Activated naive CD4-positive, alpha-beta T cell treated with anti-CD3 and anti-CD28 coated beads, Interleukin-2, amount 50 U/mL, for 72 hours (primary cell): ENCODE measurements at regions not wholly inside any gene's neighbourhood (a gene's known extent, or its start where the extent isn't known, plus 50 kb on each side); places are given as distances from the start of the nearest gene placed in this dataset.

Experiments
- ATAC-seq, 2 donors: fragments of 150-1000 bp; cut with Tn5 transposase; 2 replicates each; pipeline ENCODE4 v1.10.0; 2021; ENCODE audit warnings: mild to moderate bottlenecking in 2 of 2, moderate library complexity in 2 of 2
- DNase-seq, 2 donors: peaks; one replicate each; pipeline ENCODE4 v3.0.0; 2021 to 2022; ENCODE audit warnings: low spot score in 2 of 2
- H3K27ac Mint-ChIP-seq, 2 donors: one replicate each; pipeline ENCODE4 v1.8.0; 2022; ENCODE audit warnings: mild to moderate bottlenecking in 2 of 2, mixed read lengths in 2 of 2
- H3K36me3 Mint-ChIP-seq, 2 donors: one replicate each; pipeline ENCODE4 v1.8.0; 2022; ENCODE audit warnings: mixed read lengths in 2 of 2
- H3K9me3 Mint-ChIP-seq, 2 donors: one replicate each; pipeline ENCODE4 v1.8.0; 2022; ENCODE audit warnings: mixed read lengths in 2 of 2

- no peak for ATAC-seq
- Mint-ChIP-seq H3K9me3 (peaks cover 4 to 7% of the 10 kb centered on the region in 2 donors), H3K27ac (no peak overlapping the region), H3K36me3 (no peaks in the 10 kb centered on the region)
- no peak for DNase-seq
Measured at GRCh38 chr1:14529475-14529874, 69.0 kb upstream of the KAZN start.

- no peak for DNase-seq
- no peak overlapping the region for H3K27ac Mint-ChIP-seq
- no peak for ATAC-seq
- peaks cover 4 to 7% of the 10 kb centered on the region in 2 donors for H3K9me3 Mint-ChIP-seq
- no peaks in the 10 kb centered on the region for H3K36me3 Mint-ChIP-seq
Measured at GRCh38 chr1:14531519-14531918, 67.0 kb upstream of the KAZN start.

- no peaks in the 10 kb centered on the region for H3K36me3 Mint-ChIP-seq
- no peak for ATAC-seq
- H3K27ac Mint-ChIP-seq, result no peak overlapping the region
- no peaks in the 10 kb centered on the region for H3K9me3 Mint-ChIP-seq
- DNase-seq, result no peak
Measured at GRCh38 chr1:14535619-14536355, 62.7 kb upstream of the KAZN start.

GRCh38 chr1:14538335-14538734, 60.1 kb upstream of the KAZN start:
- no peak for DNase-seq
- ATAC-seq, result no peak
- no peak overlapping the region for H3K27ac Mint-ChIP-seq
- H3K9me3 Mint-ChIP-seq, result no peaks in the 10 kb centered on the region
- no peaks in the 10 kb centered on the region for H3K36me3 Mint-ChIP-seq

- DNase-seq (no peak), ATAC-seq (no peak)
- Mint-ChIP-seq H3K9me3 (no peaks in the 10 kb centered on the region), H3K36me3 (no peaks in the 10 kb centered on the region), H3K27ac (no peak overlapping the region)
Measured at GRCh38 chr1:14539309-14539708, 59.2 kb upstream of the KAZN start.

- DNase-seq, result no peak
- H3K27ac Mint-ChIP-seq, result no peak overlapping the region
- ATAC-seq, result no peak
- H3K9me3 Mint-ChIP-seq, result no peaks in the 10 kb centered on the region
- H3K36me3 Mint-ChIP-seq, result no peaks in the 10 kb centered on the region
Measured at GRCh38 chr1:14539953-14540563, 58.4 kb upstream of the KAZN start.

- peaks cover 0 to 4% of the 10 kb centered on the region in 2 donors for H3K9me3 Mint-ChIP-seq
- H3K27ac Mint-ChIP-seq, result no peak overlapping the region
- no peaks in the 10 kb centered on the region for H3K36me3 Mint-ChIP-seq
- DNase-seq (no peak), ATAC-seq (no peak)
Measured at GRCh38 chr1:14541348-14541747, 57.1 kb upstream of the KAZN start.

- ATAC-seq (no peak), DNase-seq (no peak)
- Mint-ChIP-seq H3K9me3 (peaks cover 0 to 4% of the 10 kb centered on the region in 2 donors), H3K27ac (no peak overlapping the region), H3K36me3 (no peaks in the 10 kb centered on the region)
Measured at GRCh38 chr1:14543191-14543840, 55.2 kb upstream of the KAZN start.

- no peaks in the 10 kb centered on the region for H3K36me3 Mint-ChIP-seq
- H3K27ac Mint-ChIP-seq, result no peak overlapping the region
- H3K9me3 Mint-ChIP-seq, result peaks cover 0 to 4% of the 10 kb centered on the region in 2 donors
- no peak for DNase-seq
- no peak for ATAC-seq
Measured at GRCh38 chr1:14544319-14544718, 54.2 kb upstream of the KAZN start.

- no peaks in the 10 kb centered on the region for H3K36me3 Mint-ChIP-seq
- ATAC-seq, result no peak
- no peak for DNase-seq
- H3K27ac Mint-ChIP-seq, result no peak overlapping the region
- H3K9me3 Mint-ChIP-seq, result peaks cover 0 to 4% of the 10 kb centered on the region in 2 donors
Measured at GRCh38 chr1:14545422-14546025, 53.0 kb upstream of the KAZN start.

GRCh38 chr1:14546416-14546815, 52.1 kb upstream of the KAZN start:
- ATAC-seq, result no peak
- Mint-ChIP-seq H3K36me3 (no peaks in the 10 kb centered on the region), H3K9me3 (peaks cover 0 to 4% of the 10 kb centered on the region in 2 donors), H3K27ac (no peak overlapping the region)
- DNase-seq, result no peak
